ENCODE measurements at regions not wholly inside any gene's neighbourhood (a gene's known extent, or its start where the extent isn't known, plus 50 kb on each side); places are given as distances from the start of the nearest gene placed in this dataset.

- DNase-seq, result no peak
- Histone ChIP-seq H3K79me2 (ENCODE audit: low read length) (no peaks in the 10 kb centered on the region), H3K27me3 (replicated peaks; ENCODE audit: insufficient read depth, low read length) (no peaks in the 10 kb centered on the region), H3K4me3 (ENCODE audit: low read length) (no peak overlapping the region), H4K20me1 (ENCODE audit: insufficient read depth, low read length) (no peaks in the 10 kb centered on the region), H3F3A (ENCODE audit: insufficient read depth, low read length) (no peaks in the 10 kb centered on the region), H3K9me2 (replicated peaks; ENCODE audit: insufficient read depth, low read length) (no peaks in the 10 kb centered on the region), H3K9ac (ENCODE audit: low read length) (no peak overlapping the region), H3K9me3 (replicated peaks; ENCODE audit: insufficient read depth, low read length) (no peaks in the 10 kb centered on the region), H2AFZ (ENCODE audit: low read length) (no peak overlapping the region), H3K36me3 (replicated peaks; ENCODE audit: insufficient read depth, low read length) (no peaks in the 10 kb centered on the region; the same call in 1 of the 2 replicates), H3K4me1 (ENCODE audit: low read length) (no peaks in the 10 kb centered on the region), H3K4me2 (ENCODE audit: low read depth, low read length) (no peak overlapping the region), H3K27ac (ENCODE audit: low read length) (no peak overlapping the region)
- TF ChIP-seq CTCF (IDR thresholded peaks at IDR 0.05; ENCODE audit: low read length) (no peak), EZH2phosphoT487 (IDR thresholded peaks at IDR 0.05; ENCODE audit: low read length) (no peak), EZH2 (optimal IDR thresholded peaks at IDR 0.05; ENCODE audit: low read depth, low read length) (no peak)
These were observed 202.5 kb upstream of the ADRA1B start for GRCh38 chr5:159713773-159714172.

GRCh38 chr5:159725475-159725874 is 190.8 kb upstream of the ADRA1B start:
- DNase-seq, result no peak

GRCh38 chr5:159727167-159727566 is 189.1 kb upstream of the ADRA1B start:
- Histone ChIP-seq H3K4me1 (ENCODE audit: low read length) (no peaks in the 10 kb centered on the region), H3K27me3 (replicated peaks; ENCODE audit: insufficient read depth, low read length) (no peaks in the 10 kb centered on the region), H3K27ac (ENCODE audit: low read length) (no peak overlapping the region), H3K4me2 (ENCODE audit: low read depth, low read length) (no peak overlapping the region), H3K79me2 (ENCODE audit: low read length) (no peaks in the 10 kb centered on the region), H3K9ac (ENCODE audit: low read length) (no peak overlapping the region), H3K4me3 (ENCODE audit: low read length) (no peak overlapping the region), H2AFZ (ENCODE audit: low read length) (no peak overlapping the region), H3F3A (ENCODE audit: insufficient read depth, low read length) (no peaks in the 10 kb centered on the region), H3K9me3 (replicated peaks; ENCODE audit: insufficient read depth, low read length) (no peaks in the 10 kb centered on the region), H3K36me3 (replicated peaks; ENCODE audit: insufficient read depth, low read length) (no peaks in the 10 kb centered on the region), H3K9me2 (replicated peaks; ENCODE audit: insufficient read depth, low read length) (no peaks in the 10 kb centered on the region), H4K20me1 (ENCODE audit: insufficient read depth, low read length) (no peaks in the 10 kb centered on the region)
- DNase-seq, result no peak
- TF ChIP-seq EZH2phosphoT487 (IDR thresholded peaks at IDR 0.05; ENCODE audit: low read length) (no peak), EZH2 (optimal IDR thresholded peaks at IDR 0.05; ENCODE audit: low read depth, low read length) (no peak), CTCF (IDR thresholded peaks at IDR 0.05; ENCODE audit: low read length) (no peak)

More at GRCh38 chr5:159725475-159725874, 190.8 kb upstream of the ADRA1B start:
- Histone ChIP-seq H3K27ac (ENCODE audit: low read length) (no peak overlapping the region), H3K9me3 (replicated peaks; ENCODE audit: insufficient read depth, low read length) (no peaks in the 10 kb centered on the region), H3K4me3 (ENCODE audit: low read length) (no peak overlapping the region), H4K20me1 (ENCODE audit: insufficient read depth, low read length) (no peaks in the 10 kb centered on the region), H2AFZ (ENCODE audit: low read length) (no peak overlapping the region), H3K9ac (ENCODE audit: low read length) (no peak overlapping the region), H3F3A (ENCODE audit: insufficient read depth, low read length) (no peaks in the 10 kb centered on the region), H3K79me2 (ENCODE audit: low read length) (no peaks in the 10 kb centered on the region), H3K4me2 (ENCODE audit: low read depth, low read length) (no peak overlapping the region), H3K4me1 (ENCODE audit: low read length) (no peaks in the 10 kb centered on the region), H3K27me3 (replicated peaks; ENCODE audit: insufficient read depth, low read length) (no peaks in the 10 kb centered on the region), H3K9me2 (replicated peaks; ENCODE audit: insufficient read depth, low read length) (no peaks in the 10 kb centered on the region), H3K36me3 (replicated peaks; ENCODE audit: insufficient read depth, low read length) (no peaks in the 10 kb centered on the region)
- TF ChIP-seq EZH2phosphoT487 (IDR thresholded peaks at IDR 0.05; ENCODE audit: low read length) (no peak), CTCF (IDR thresholded peaks at IDR 0.05; ENCODE audit: low read length) (no peak), EZH2 (optimal IDR thresholded peaks at IDR 0.05; ENCODE audit: low read depth, low read length) (no peak)
